GM12878 (cell line): ENCODE measurements at regions not wholly inside any gene's neighbourhood (a gene's known extent, or its start where the extent isn't known, plus 50 kb on each side); places are given as distances from the start of the nearest gene placed in this dataset.
A peak's percentile ranks its signal among the peaks of the same experiment; 100 is the strongest.

Source experiments
- ATAC-seq: fragments of 200-7000 bp; cut with Tn5 transposase; 3 replicates; pipeline ENCODE4 v1.9.1; 2020; ENCODE audit warnings: mild to moderate bottlenecking, moderate library complexity
- BruUV-seq: library from RNA; stranded (reverse); fragments of 400-500 nt; replicated peaks from 2 replicates; lab custom pipeline; 2021; lab: Mats Ljungman, UMichigan
- CTCF ChIA-PET: fragments of 300-600 bp; sonication (Branson Sonifier 250); formaldehyde crosslinking; extraction: SDS; loops from one replicate; lab custom pipeline; 2021; ENCODE audit warnings: inconsistent platforms; lab: Yijun Ruan, JAX
- POLR2A ChIA-PET: fragments of 350-600 bp; formaldehyde crosslinking; extraction: SDS; loops from one replicate; lab custom pipeline; 2021; ENCODE audit warnings: inconsistent platforms; lab: Charles Lee
- RAD21 ChIA-PET: fragments of 300-600 bp; sonication (Branson Sonifier 250); formaldehyde crosslinking; loops from one replicate; lab custom pipeline; 2023; ENCODE audit warnings: antibody characterized with exemption; ENCODE audit not compliant: unreplicated experiment; lab: Charles Lee
- SMC1A ChIA-PET: fragments of 300-600 bp; sonication (Branson Sonifier 250); formaldehyde crosslinking; loops from one replicate; lab custom pipeline; 2023; ENCODE audit not compliant: unreplicated experiment, uncharacterized antibody; lab: Charles Lee
- DNase-seq: peaks from one replicate; pipeline ENCODE4 v3.0.0-alpha.2; 2011; ENCODE audit warnings: low read depth, low spot score
- FAIRE-seq: peaks from 3 replicates; lab custom pipeline; 2011; peaks lifted over from hg19 to GRCh38; lab: Jason Lieb, UNC
- H2AFZ ChIP-seq: 2 replicates; pipeline ENCODE4 v1.6.0; 2011; ENCODE audit warnings: low read depth, low read length, control low read depth; ENCODE audit not compliant: control insufficient read depth
- H3K27ac ChIP-seq: 2 replicates; pipeline ENCODE4 v1.5.1; 2011; ENCODE audit warnings: control low read depth; ENCODE audit not compliant: control insufficient read depth, insufficient read depth
- H3K27me3 ChIP-seq, 2 experiments: replicated peaks in 1 of 2; 2 replicates each; pipeline versions ENCODE4 v1.6.0 to v1.6.1; 2011; ENCODE audit warnings: low read length in 1 of 2; ENCODE audit not compliant: control insufficient read depth in 2 of 2, insufficient read depth in 2 of 2
- H3K36me3 ChIP-seq, 2 experiments: 2 replicates each; pipeline ENCODE4 v1.5.1; 2011; ENCODE audit warnings: low read length in 1 of 2; ENCODE audit not compliant: control insufficient read depth in 2 of 2, insufficient read depth in 2 of 2
- H3K4me1 ChIP-seq: 2 replicates; pipeline ENCODE4 v1.6.1; 2011; ENCODE audit warnings: mild to moderate bottlenecking, low read length, moderate library complexity, mixed read lengths; ENCODE audit not compliant: control insufficient read depth, insufficient read depth
- H3K4me2 ChIP-seq: 2 replicates; pipeline ENCODE4 v1.6.0; 2011; ENCODE audit warnings: control low read depth; ENCODE audit not compliant: control insufficient read depth, insufficient read depth
- H3K4me3 ChIP-seq: fragments of 200-600 bp; sonication (generic); 2 replicates; pipeline ENCODE4 v1.5.1; 2016
- H3K79me2 ChIP-seq: 2 replicates; pipeline ENCODE4 v1.6.0; 2011; ENCODE audit warnings: low read length; ENCODE audit not compliant: control insufficient read depth, insufficient read depth
- H3K9ac ChIP-seq: 2 replicates; pipeline ENCODE4 v1.8.0; 2011; ENCODE audit warnings: low read length, control low read depth, mixed read lengths; ENCODE audit not compliant: control insufficient read depth, insufficient read depth
- H3K9me3 ChIP-seq: replicated peaks from 3 replicates; pipeline ENCODE4 v1.5.1; 2011; ENCODE audit warnings: mild to moderate bottlenecking, low read length; ENCODE audit not compliant: control insufficient read depth, insufficient read depth
- H4K20me1 ChIP-seq: 2 replicates; pipeline ENCODE4 v1.6.0; 2011; ENCODE audit not compliant: control insufficient read depth, insufficient read depth
- ATF3 ChIP-seq: IDR thresholded peaks from 2 replicates; pipeline ENCODE4 v1.6.1; 2011; ENCODE audit warnings: low read depth, mild to moderate bottlenecking, low read length, moderate library complexity, borderline replicate concordance; ENCODE audit errors: extremely low read depth
- ATF7 ChIP-seq: fragments of 450-650 bp; IDR thresholded peaks from 2 replicates; pipeline ENCODE4 v1.6.1; 2016; ENCODE audit warnings: low read depth, mild to moderate bottlenecking
- CEBPB ChIP-seq, 2 experiments: fragments of 150-350 bp in 1 of 2; IDR thresholded peaks; 2 replicates each; pipeline ENCODE4 v1.6.1; 2012 to 2014; ENCODE audit warnings: low read depth in 2 of 2, low read length in 2 of 2, borderline replicate concordance in 1 of 2, inconsistent platforms in 1 of 2
- FOXM1 ChIP-seq: IDR thresholded peaks from 2 replicates; pipeline ENCODE4 v1.6.1; 2012; ENCODE audit warnings: low read depth, mild to moderate bottlenecking, inconsistent platforms, low read length, moderate library complexity
- SPI1 ChIP-seq: IDR thresholded peaks from 2 replicates; pipeline ENCODE4 v1.6.1; 2011; ENCODE audit warnings: low read depth, mild to moderate bottlenecking, low read length, moderate library complexity, borderline replicate concordance; ENCODE audit not compliant: insufficient read depth
- WGBS: methylation state at CpG from one replicate; pipeline ENCODE4 v1.1.6; 2016; ENCODE audit warnings: low lambda C conversion rate; ENCODE audit not compliant: insufficient replicate concordance, insufficient coverage; ENCODE audit errors: missing lambda C conversion rate; 5-methylcytosine and 5-hydroxymethylcytosine counted together
- in situ Hi-C: fragments of 300-500 bp; cut with MboI; formaldehyde crosslinking; loops from 9 replicates; pipeline ENCODE4 v1.14.3; 2018; ENCODE audit warnings: mixed read lengths
- intact Hi-C: fragments of 100-400 bp; cut with micrococcal nuclease; formaldehyde crosslinking; loops from one replicate; pipeline ENCODE4 v1.14.2; 2022; ENCODE audit not compliant: unreplicated experiment

- TF ChIP-seq ATF7 = no peak
- TF ChIP-seq ATF3 = no peak
- no peak for TF ChIP-seq CEBPB (IDR thresholded peaks at IDR 0.05; ENCODE audit: borderline replicate concordance in 1 of 2, low read depth in 2 of 2, low read length in 2 of 2)
Measured at GRCh38 chr7:149685455-149685854, 87.9 kb downstream of the ZNF467 start (continued).

GRCh38 chr7:149683898-149684297 lies 89.5 kb downstream of the ZNF467 start:
- POLR2A ChIA-PET = no interaction called here
- in situ Hi-C loops = no loop called here
- TF ChIP-seq FOXM1 = no peak
- peak; percentile 10; the same call in 1 of the 2 replicates for TF ChIP-seq SPI1
- TF ChIP-seq, all 136 proteins: peak for 1
- Histone ChIP-seq H3K27ac (no peak overlapping the region), H4K20me1 (no peaks in the 10 kb centered on the region), H3K9me3 (no peaks in the 10 kb centered on the region; the same call in 2 of the 3 replicates), H3K4me1 (no peaks in the 10 kb centered on the region), H2AFZ (no peak overlapping the region), H3K4me3 (no peak overlapping the region), H3K36me3 (no peaks in the 10 kb centered on the region), H3K9ac (no peak overlapping the region), H3K4me2 (no peak overlapping the region), H3K27me3 (no peaks in the 10 kb centered on the region), H3K79me2 (no peaks in the 10 kb centered on the region)
- ChIA-PET CTCF (interaction anchor here (0.9 to 2.8 kb wide), 5 partner anchors 13 to 656 kb away, joined by 3 to 14 read pairs (median 6); no protein-coding TSS in a partner anchor), SMC1A (interaction anchor here (0.9 to 2.1 kb wide), 2 partner anchors 21 to 58 kb away, joined by 3 to 9 read pairs; no protein-coding TSS in a partner anchor), RAD21 (interaction anchor here (0.8 kb wide), 1 partner anchor 78 kb away, joined by 3 read pairs; no protein-coding TSS in a partner anchor)
- WGBS = 14% methylated on average over 2 of the region's 2 CpGs
- BruUV-seq = no TSS peak
- DNase-seq (no peak), ATAC-seq (no peak), FAIRE-seq (no peak)
- intact Hi-C loops = no loop called here
